ENCODE measurements at regions not wholly inside any gene's neighbourhood (a gene's known extent, or its start where the extent isn't known, plus 50 kb on each side); places are given as distances from the start of the nearest gene placed in this dataset.

DNA sequence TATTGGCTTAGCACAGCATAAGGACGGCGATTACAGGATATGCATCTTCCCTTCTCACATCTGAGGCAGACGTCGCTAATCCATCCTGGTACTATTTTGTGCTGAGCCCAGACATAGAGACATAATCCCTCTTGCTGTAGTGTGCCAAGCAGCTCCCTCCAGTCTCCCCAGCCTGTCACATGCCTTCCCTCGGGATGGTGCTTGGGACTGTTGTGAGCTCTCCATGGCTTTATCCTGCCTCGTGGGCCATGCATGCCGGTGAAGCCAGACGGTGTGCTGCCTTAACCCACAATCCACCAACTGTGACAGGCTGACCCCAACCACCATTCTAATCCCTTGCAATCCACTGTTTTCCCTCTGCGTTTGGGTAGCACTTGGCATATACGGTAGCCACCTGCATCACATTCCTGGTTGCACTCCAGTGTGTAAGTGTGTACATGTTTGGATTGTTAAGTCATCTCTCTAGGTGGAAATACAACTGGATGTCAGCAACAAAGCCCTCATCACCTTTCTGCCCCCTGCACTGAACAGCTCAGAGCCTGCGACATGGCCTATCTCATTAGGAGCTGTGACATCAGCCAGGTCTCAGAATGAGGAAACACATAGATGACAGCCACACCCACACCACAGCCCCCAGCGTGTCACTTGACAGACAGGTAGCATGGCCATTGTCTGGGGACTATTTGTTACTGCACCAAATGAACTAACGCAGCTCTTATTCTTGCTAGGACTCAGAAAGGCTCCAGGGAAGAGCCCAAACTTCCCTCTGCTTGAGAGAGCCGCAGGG lies 374.8 kb upstream of the CDH4 start:
- H3K36me3 ChIP-seq (ENCODE audit: insufficient read depth, low read length) = no peaks in the 10 kb centered on the region
- no peaks in the 10 kb centered on the region for H3K9me3 ChIP-seq (replicated peaks; ENCODE audit: low read length)
- no peak overlapping the region for H3K4me3 ChIP-seq (ENCODE audit: low read length)
- peaks cover 46% of the 10 kb centered on the region for H3K27me3 ChIP-seq (ENCODE audit: control insufficient read depth, insufficient read depth, low read length)
- no peak overlapping the region for H3K9ac ChIP-seq (ENCODE audit: low read depth, low read length)
- no peak overlapping the region for H3K4me2 ChIP-seq (ENCODE audit: low read length)
- no peaks in the 10 kb centered on the region for H3K4me1 ChIP-seq (ENCODE audit: control insufficient read depth, insufficient read depth, low read length)

DNA sequence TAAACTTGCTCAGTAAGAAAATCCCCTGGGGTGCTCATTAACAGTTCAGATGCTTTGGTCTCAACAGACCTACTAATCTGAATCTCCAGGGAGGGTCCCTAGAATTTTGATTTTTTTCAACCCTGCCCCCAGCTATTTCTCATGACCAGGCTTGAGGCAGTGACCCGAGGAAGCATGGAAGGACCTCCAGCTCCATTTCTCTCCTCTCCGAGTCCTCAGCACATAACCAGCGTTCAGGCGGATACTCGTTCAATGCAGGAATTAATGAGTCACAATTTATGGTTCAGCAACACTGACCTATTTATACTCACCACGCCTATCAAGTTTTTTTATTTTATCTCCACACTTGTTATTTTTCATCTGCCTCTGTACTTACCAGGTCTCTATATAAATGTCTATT lies 369.2 kb upstream of the CDH4 start:
- peaks cover 52% of the 10 kb centered on the region for H3K27me3 ChIP-seq (ENCODE audit: control insufficient read depth, insufficient read depth, low read length)
- no peak overlapping the region for H3K4me3 ChIP-seq (ENCODE audit: low read length)
- H3K36me3 ChIP-seq (ENCODE audit: insufficient read depth, low read length) = no peaks in the 10 kb centered on the region
- H3K9me3 ChIP-seq (replicated peaks; ENCODE audit: low read length) = no peaks in the 10 kb centered on the region
- H3K4me1 ChIP-seq (ENCODE audit: control insufficient read depth, insufficient read depth, low read length) = no peaks in the 10 kb centered on the region
- no peak overlapping the region for H3K4me2 ChIP-seq (ENCODE audit: low read length)
- no peak overlapping the region for H3K9ac ChIP-seq (ENCODE audit: low read depth, low read length)

DNA sequence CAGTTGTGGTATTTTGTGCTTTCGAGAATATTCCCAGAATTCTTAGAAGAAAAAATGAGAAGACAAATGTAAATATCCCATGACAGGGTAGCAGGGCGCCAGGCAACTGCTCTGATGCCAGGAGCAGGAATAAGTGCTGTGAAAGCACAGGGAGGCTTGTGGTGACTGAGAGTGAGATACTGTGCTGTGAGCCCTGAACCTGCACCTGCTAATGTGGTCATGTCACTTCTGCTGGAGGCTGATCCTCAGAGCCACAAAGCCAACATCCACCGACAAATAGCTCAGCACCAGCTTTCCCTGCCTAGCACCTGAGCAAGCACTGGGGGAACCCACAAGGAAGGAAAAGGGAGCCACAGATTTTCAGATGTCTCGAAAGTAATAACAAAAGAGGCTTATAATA lies 368.6 kb upstream of the CDH4 start:
- no peaks in the 10 kb centered on the region for H3K36me3 ChIP-seq (ENCODE audit: insufficient read depth, low read length)

DNA sequence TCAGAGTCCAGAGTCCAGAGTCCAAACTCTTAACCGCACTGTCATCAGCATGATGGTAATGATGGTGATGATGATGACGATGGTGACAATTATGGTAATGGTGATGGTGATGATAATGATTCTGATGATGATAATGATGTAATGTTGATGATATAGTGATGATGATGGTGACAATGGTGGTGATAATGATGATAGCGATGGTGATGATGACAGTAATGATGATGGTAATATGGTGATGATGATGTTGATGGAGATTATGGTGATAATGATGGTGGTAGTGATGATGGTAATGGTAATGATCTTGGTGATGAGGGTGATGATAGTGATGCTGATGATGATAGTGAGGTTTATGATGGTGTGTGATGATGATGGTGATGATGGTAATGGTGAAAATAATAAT lies 367.8 kb upstream of the CDH4 start:
- Histone ChIP-seq H3K4me1 (ENCODE audit: control insufficient read depth, insufficient read depth, low read length) (no peaks in the 10 kb centered on the region), H3K36me3 (ENCODE audit: insufficient read depth, low read length) (no peaks in the 10 kb centered on the region), H3K4me3 (ENCODE audit: low read length) (no peak overlapping the region), H3K27me3 (ENCODE audit: control insufficient read depth, insufficient read depth, low read length) (peaks cover 48% of the 10 kb centered on the region), H3K4me2 (ENCODE audit: low read length) (no peak overlapping the region), H3K9ac (ENCODE audit: low read depth, low read length) (no peak overlapping the region), H3K9me3 (replicated peaks; ENCODE audit: low read length) (no peaks in the 10 kb centered on the region)

More for the DNA sequence above, 368.6 kb upstream of the CDH4 start:
- Histone ChIP-seq H3K9me3 (replicated peaks; ENCODE audit: low read length) (no peaks in the 10 kb centered on the region), H3K4me1 (ENCODE audit: control insufficient read depth, insufficient read depth, low read length) (no peaks in the 10 kb centered on the region), H3K27me3 (ENCODE audit: control insufficient read depth, insufficient read depth, low read length) (peaks cover 48% of the 10 kb centered on the region), H3K4me2 (ENCODE audit: low read length) (no peak overlapping the region), H3K9ac (ENCODE audit: low read depth, low read length) (no peak overlapping the region), H3K4me3 (ENCODE audit: low read length) (no peak overlapping the region)

DNA sequence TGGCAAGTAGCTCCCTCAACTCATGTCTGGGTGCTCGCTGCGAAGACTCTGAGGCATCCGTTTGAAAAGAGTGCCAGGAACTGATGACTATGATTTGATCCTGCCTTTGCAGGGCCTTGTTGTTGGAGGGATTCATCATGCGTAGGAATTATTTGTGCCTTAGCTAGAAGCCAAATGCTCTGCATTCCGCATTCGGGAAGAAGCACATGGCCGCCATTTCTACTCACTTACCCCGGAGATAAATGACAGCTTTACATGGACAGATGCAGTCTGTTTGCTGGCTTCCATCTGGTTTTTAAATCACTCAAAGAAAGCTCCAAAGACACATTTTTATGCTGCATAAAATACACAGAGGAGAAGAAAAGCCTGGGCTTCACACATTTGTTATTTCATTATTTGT lies 363.3 kb upstream of the CDH4 start:
- Histone ChIP-seq H3K4me1 (ENCODE audit: control insufficient read depth, insufficient read depth, low read length) (no peaks in the 10 kb centered on the region), H3K4me3 (ENCODE audit: low read length) (no peak overlapping the region), H3K36me3 (ENCODE audit: insufficient read depth, low read length) (no peaks in the 10 kb centered on the region), H3K9ac (ENCODE audit: low read depth, low read length) (no peak overlapping the region), H3K4me2 (ENCODE audit: low read length) (no peak overlapping the region), H3K9me3 (replicated peaks; ENCODE audit: low read length) (no peaks in the 10 kb centered on the region), H3K27me3 (ENCODE audit: control insufficient read depth, insufficient read depth, low read length) (peaks cover 31% of the 10 kb centered on the region)

DNA sequence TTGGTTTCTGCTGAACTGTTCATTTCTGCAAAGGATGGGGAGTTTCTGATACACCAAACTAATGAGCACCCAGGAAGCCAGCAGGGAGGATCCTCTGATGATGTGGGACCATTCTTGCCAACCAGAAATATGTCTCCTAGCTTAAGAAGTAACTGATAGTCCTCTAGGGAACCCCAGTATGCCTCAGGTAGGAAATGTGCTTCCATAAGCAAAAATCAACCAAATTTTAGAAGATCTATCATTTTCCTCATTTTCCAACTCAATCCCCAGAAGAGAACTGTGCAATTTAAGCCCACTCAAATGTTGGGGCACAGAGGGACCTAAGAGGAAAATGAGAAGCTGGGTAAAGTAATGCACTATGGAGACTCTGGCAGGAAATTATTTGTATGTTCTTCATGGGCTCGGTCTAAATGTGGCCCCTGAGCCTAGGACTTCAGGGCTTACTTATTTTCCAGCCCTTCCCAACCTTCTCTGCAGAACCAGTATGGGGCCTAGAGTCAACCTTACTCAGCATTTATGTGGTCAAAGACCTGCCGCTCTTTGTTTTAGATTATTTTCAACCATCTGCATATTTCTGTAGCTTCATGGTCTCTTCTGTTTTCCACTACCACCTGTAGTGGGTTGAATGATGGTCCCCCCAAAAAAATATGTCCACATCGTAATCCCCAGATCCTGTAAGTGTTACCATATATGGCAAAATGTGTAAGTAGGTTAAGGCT lies 359.8 kb upstream of the CDH4 start:
- no peak overlapping the region for H3K9ac ChIP-seq (ENCODE audit: low read depth, low read length)
- H3K27me3 ChIP-seq (ENCODE audit: control insufficient read depth, insufficient read depth, low read length) = peaks cover 21% of the 10 kb centered on the region
- H3K4me2 ChIP-seq (ENCODE audit: low read length) = no peak overlapping the region
- H3K4me1 ChIP-seq (ENCODE audit: control insufficient read depth, insufficient read depth, low read length) = no peaks in the 10 kb centered on the region
- H3K4me3 ChIP-seq (ENCODE audit: low read length) = no peak overlapping the region
- H3K9me3 ChIP-seq (replicated peaks; ENCODE audit: low read length) = no peaks in the 10 kb centered on the region
- H3K36me3 ChIP-seq (ENCODE audit: insufficient read depth, low read length) = no peaks in the 10 kb centered on the region

DNA sequence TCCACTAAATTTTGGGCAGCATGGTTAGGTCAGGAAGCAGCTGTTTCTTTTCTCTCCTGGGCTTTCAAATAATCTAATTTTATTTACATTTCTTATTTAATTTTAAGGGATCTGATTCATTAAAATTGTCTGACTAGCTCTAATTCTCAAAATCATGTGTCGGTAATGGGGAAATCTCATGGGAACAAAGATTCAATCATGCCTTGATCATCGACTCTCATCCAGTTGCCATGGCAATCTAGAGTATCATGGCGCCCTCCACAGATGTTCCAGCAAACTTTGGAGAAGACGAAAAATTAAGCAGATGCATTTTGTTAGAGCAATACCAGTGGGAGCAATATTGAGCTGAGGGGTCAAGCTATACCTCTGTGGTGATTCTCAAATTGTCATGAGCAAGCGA lies 358.0 kb upstream of the CDH4 start:
- Histone ChIP-seq H3K4me2 (ENCODE audit: low read length) (no peak overlapping the region), H3K4me3 (ENCODE audit: low read length) (no peak overlapping the region), H3K9ac (ENCODE audit: low read depth, low read length) (no peak overlapping the region), H3K36me3 (ENCODE audit: insufficient read depth, low read length) (no peaks in the 10 kb centered on the region), H3K27me3 (ENCODE audit: control insufficient read depth, insufficient read depth, low read length) (peaks cover 18% of the 10 kb centered on the region), H3K4me1 (ENCODE audit: control insufficient read depth, insufficient read depth, low read length) (no peaks in the 10 kb centered on the region), H3K9me3 (replicated peaks; ENCODE audit: low read length) (no peaks in the 10 kb centered on the region)

DNA sequence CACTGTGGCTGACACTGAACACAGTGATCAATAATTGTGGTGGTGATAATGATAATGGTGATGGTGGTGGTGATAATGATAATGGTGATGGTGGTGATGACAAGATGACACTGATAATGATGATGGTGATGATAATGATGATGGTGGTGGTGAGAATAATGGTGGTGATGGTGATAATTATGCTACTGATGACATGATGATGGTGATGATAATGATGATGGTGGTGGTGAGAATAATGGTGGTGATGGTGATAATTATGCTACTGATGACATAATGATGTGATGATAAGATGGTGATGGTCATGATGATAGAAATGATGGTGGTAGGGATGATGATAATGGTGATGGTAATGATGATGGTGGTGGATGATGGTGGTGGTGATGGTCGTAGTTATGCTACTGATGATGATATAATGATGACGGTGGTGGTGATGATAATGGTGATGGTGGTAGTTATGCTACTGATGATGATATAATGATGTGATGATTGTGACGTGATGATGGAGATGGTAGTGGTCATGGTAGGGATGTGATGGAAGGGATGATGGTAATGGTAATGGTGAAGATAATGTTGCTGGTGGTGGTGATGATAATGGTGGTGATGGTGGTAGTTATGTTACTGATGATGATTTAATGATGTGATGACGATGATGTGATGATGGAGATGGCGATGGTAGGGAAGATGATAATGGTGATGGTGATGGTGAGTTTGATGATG lies 356.5 kb upstream of the CDH4 start:
- Histone ChIP-seq H3K4me1 (ENCODE audit: control insufficient read depth, insufficient read depth, low read length) (no peaks in the 10 kb centered on the region), H3K9me3 (replicated peaks; ENCODE audit: low read length) (no peaks in the 10 kb centered on the region), H3K36me3 (ENCODE audit: insufficient read depth, low read length) (no peaks in the 10 kb centered on the region), H3K4me3 (ENCODE audit: low read length) (no peak overlapping the region), H3K9ac (ENCODE audit: low read depth, low read length) (no peak overlapping the region), H3K4me2 (ENCODE audit: low read length) (no peak overlapping the region), H3K27me3 (ENCODE audit: control insufficient read depth, insufficient read depth, low read length) (peaks cover 10% of the 10 kb centered on the region)

DNA sequence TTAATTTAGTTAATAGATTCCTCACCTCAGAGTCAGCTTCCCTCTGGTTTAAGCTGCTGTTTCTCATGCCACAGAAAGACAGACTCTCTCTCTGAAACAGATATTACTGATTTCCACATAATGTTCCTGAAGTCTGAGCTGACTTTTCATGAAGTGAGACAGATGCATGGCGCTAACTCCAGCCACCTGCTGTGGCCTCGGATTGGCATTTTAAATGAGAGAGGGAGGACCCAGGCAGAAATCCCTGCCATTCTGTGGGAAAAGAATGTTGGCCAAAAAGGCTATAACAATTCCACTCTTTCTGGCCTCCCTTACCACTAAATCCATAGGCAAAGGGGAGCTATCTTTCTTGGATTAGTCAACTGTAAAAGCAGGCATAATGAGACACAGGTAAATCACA lies 354.1 kb upstream of the CDH4 start:
- H3K4me1 ChIP-seq (ENCODE audit: control insufficient read depth, insufficient read depth, low read length) = no peaks in the 10 kb centered on the region
- H3K4me3 ChIP-seq (ENCODE audit: low read length) = no peak overlapping the region
- no peak overlapping the region for H3K9ac ChIP-seq (ENCODE audit: low read depth, low read length)
- no peaks in the 10 kb centered on the region for H3K9me3 ChIP-seq (replicated peaks; ENCODE audit: low read length)
- H3K36me3 ChIP-seq (ENCODE audit: insufficient read depth, low read length) = no peaks in the 10 kb centered on the region
- no peak overlapping the region for H3K4me2 ChIP-seq (ENCODE audit: low read length)
- peaks cover 15% of the 10 kb centered on the region for H3K27me3 ChIP-seq (ENCODE audit: control insufficient read depth, insufficient read depth, low read length)

DNA sequence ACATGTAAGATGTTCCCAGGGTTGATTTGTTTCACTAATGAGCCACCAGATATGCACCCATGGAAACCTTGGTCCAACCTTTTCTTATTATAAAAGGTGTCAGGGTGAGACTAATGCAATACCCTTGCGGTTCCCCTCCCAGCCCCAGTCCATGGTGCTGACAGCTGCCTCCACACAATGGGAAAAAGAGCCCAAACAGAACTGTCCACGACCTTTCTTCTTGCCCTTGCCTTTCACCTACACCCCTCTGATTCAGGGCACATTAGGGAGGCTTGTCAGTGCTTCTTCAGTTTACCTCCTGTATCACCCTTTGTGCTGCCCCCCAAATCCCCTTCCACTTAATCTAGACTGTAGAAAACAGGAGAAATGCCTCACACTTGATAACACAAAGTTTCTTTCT lies 352.7 kb upstream of the CDH4 start:
- Histone ChIP-seq H3K9ac (ENCODE audit: low read depth, low read length) (no peak overlapping the region), H3K4me3 (ENCODE audit: low read length) (no peak overlapping the region), H3K27me3 (ENCODE audit: control insufficient read depth, insufficient read depth, low read length) (peaks cover 15% of the 10 kb centered on the region), H3K9me3 (replicated peaks; ENCODE audit: low read length) (no peaks in the 10 kb centered on the region), H3K36me3 (ENCODE audit: insufficient read depth, low read length) (no peaks in the 10 kb centered on the region), H3K4me2 (ENCODE audit: low read length) (no peak overlapping the region), H3K4me1 (ENCODE audit: control insufficient read depth, insufficient read depth, low read length) (no peaks in the 10 kb centered on the region)

DNA sequence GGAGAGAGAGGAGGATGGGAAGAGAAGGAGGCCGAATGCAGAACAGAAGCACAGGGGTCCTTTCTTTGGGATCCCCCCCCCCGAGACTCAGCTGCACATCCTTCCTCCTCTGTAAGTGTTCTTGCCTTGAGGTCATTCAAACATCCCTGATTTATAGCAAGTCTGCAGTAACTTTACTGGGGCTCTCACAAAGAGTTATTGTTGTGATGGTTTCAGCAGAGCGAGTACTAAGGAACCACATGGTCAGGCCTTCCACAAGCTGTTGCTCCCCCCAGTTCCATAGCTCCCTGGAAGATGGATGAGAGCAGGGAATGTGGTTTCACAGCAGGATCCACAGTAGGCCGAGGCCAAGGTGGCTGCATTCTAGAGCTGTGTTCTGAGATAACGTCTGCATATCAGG lies 351.4 kb upstream of the CDH4 start:
- Histone ChIP-seq H3K4me1 (ENCODE audit: control insufficient read depth, insufficient read depth, low read length) (no peaks in the 10 kb centered on the region), H3K27me3 (ENCODE audit: control insufficient read depth, insufficient read depth, low read length) (peaks cover 15% of the 10 kb centered on the region), H3K36me3 (ENCODE audit: insufficient read depth, low read length) (no peaks in the 10 kb centered on the region), H3K4me2 (ENCODE audit: low read length) (no peak overlapping the region), H3K4me3 (ENCODE audit: low read length) (no peak overlapping the region), H3K9ac (ENCODE audit: low read depth, low read length) (no peak overlapping the region), H3K9me3 (replicated peaks; ENCODE audit: low read length) (no peaks in the 10 kb centered on the region)
